ENCODE measurements at regions not wholly inside any gene's neighbourhood (a gene's known extent, or its start where the extent isn't known, plus 50 kb on each side); places are given as distances from the start of the nearest gene placed in this dataset.

DNA sequence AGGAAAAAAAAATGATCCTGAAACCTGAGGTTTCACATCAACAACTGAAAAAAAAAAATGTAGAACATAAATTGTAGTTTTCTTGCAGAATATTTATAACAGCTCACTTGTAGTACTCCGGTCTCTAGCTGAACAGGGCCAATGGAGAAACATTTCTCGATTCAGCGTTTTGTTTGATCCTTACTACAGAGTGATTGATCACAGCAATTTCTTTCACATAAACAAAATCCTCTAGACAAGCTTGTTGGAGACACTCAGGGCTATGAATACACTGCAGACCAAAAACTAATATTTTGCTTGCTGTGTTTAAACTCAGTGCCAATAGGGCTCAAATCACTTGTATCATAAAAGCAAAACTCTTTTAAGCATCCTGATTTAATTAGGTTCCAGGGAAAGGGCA is 127.0 kb upstream of the CNTN6 start:
- TF ChIP-seq, protein P1, sequence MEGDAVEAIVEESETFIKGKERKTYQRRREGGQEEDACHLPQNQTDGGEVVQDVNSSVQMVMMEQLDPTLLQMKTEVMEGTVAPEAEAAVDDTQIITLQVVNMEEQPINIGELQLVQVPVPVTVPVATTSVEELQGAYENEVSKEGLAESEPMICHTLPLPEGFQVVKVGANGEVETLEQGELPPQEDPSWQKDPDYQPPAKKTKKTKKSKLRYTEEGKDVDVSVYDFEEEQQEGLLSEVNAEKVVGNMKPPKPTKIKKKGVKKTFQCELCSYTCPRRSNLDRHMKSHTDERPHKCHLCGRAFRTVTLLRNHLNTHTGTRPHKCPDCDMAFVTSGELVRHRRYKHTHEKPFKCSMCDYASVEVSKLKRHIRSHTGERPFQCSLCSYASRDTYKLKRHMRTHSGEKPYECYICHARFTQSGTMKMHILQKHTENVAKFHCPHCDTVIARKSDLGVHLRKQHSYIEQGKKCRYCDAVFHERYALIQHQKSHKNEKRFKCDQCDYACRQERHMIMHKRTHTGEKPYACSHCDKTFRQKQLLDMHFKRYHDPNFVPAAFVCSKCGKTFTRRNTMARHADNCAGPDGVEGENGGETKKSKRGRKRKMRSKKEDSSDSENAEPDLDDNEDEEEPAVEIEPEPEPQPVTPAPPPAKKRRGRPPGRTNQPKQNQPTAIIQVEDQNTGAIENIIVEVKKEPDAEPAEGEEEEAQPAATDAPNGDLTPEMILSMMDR (IDR thresholded peaks at IDR 0.05), result no peak
- no peak for TF ChIP-seq ZFX (IDR thresholded peaks at IDR 0.05; ENCODE audit: borderline replicate concordance)

DNA sequence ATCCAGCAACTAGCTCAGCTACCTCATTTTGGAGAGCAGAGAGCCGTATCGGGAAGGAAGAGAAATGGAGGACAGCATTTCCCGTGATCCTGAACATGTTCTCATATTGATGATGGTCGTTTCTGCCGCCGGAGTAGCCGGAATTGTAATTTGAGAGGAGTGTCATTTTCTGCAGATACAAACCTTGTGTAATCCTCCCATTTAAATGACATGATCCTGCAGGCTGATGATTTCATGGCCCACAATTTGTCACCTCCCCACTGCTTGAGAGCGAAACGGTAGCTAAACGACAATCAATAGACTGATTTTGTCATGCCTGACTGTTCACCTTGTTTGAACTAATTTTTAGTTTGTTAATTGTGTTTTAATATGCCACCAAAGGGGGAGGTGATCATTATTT is 126.5 kb upstream of the CNTN6 start:
- H3K27ac ChIP-seq, result no peak overlapping the region
- no peak for TF ChIP-seq ZFX (IDR thresholded peaks at IDR 0.05; ENCODE audit: borderline replicate concordance)
- TF ChIP-seq, protein P1 (IDR thresholded peaks at IDR 0.05), result no peak

More for the DNA sequence above, 127.0 kb upstream of the CNTN6 start:
- no peak overlapping the region for H3K27ac ChIP-seq

DNA sequence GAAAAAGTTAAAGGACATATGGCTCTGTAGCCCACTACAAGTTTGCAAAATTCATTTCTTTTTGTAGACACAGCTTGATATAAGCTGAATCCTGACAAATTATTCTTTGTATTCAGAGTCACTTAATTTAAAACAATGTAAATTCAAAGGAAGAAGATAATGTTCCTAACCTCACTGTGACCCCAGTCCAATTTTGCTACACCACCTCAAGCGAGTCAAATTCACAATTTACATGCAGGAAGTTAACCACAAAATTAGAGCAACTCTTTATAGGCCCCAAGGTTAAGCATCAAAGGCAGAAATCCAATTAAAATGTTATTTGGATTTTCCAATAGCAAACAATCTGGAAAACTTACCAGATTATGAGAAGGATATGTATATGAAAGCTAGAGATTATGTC is 119.5 kb upstream of the CNTN6 start:
- no peak overlapping the region for H3K27ac ChIP-seq
- TF ChIP-seq, protein P1 (IDR thresholded peaks at IDR 0.05), result no peak
- no peak for TF ChIP-seq ZFX (IDR thresholded peaks at IDR 0.05; ENCODE audit: borderline replicate concordance)

DNA sequence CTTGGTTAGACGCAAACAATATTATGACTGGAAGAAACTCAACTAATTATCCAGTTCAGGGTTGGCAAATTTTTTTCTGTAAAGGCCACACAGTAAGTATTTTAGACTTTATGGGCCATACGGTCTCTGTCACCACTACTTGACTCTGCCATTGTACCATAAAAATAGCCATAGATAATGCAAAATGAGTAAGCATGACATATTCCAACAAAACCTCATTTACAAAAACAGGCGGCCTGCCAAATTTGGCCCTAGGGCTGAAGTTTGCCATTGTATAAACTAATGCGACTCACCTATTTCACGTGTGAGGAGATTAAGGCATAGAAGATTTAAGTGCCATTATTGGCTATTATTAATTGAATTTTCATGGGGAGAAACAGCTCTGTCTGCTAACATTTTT is 116.8 kb upstream of the CNTN6 start:
- no peak overlapping the region for H3K27ac ChIP-seq
- TF ChIP-seq, protein P1 (IDR thresholded peaks at IDR 0.05), result no peak

DNA sequence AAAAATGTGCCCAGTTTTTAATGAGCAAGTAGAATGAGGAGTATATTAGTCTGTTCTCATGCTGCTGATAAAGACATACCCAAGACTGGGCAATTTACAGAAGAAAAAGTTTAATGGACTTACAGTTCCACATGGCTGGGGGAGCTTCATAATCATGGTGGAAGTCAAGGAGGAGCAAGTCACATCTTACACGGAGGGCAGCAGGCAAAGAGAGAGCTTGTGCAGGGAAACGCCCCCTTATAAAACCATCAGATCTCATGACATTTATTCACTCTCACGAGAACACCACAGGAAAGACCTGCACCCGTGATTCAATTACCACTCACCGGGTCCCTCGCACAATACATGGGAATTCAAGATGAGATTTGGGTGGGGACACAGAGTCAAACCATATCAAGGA is 111.7 kb upstream of the CNTN6 start:
- H3K27ac ChIP-seq, result no peak overlapping the region
- TF ChIP-seq ZFX (IDR thresholded peaks at IDR 0.05; ENCODE audit: borderline replicate concordance), result no peak
- TF ChIP-seq, protein P1 (IDR thresholded peaks at IDR 0.05), result no peak

DNA sequence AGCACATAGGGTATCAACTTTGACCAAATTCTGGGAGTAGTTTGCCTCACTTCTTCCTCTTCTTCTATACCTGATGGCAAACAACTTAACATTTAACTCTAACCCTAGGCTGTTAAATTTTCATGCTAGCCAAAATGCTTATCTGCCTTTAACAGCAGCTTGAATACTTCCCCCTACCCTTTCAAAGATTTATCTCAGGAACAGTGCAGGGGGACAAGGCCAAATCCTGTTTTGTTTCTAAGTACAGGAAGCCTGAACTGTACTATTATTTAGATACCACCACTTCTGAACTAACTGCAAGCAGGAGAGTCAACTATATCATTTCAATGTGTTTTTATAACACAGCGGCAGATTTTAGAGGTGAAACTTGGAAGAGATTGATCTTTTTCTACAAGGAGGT is 104.0 kb upstream of the CNTN6 start:
- no peak overlapping the region for H3K27ac ChIP-seq
- TF ChIP-seq, protein P1 (IDR thresholded peaks at IDR 0.05), result no peak
- no peak for TF ChIP-seq ZFX (IDR thresholded peaks at IDR 0.05; ENCODE audit: borderline replicate concordance)

DNA sequence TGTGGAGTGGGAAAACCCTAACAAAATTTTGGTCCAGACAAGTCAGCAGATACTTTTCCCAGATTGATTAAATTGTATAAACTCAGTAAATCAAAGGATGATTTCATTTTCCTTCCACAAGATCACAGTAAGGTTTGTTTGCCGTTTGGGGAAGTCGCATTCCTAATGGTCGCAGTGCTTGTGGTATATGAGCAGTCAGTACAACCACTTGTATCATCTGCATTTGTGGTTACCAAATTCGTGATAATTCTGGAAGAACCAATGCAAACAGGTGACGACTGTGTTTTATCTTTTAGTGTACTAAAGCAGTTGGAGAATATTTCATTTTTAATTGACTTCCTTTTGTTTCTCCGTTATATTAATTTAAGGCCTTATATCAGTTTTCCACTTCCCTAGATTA is 100.0 kb upstream of the CNTN6 start:
- no peak for TF ChIP-seq ZFX (IDR thresholded peaks at IDR 0.05; ENCODE audit: borderline replicate concordance)
- TF ChIP-seq, protein P1 (IDR thresholded peaks at IDR 0.05), result no peak
- no peak overlapping the region for H3K27ac ChIP-seq
